ENCODE measurements at regions not wholly inside any gene's neighbourhood (a gene's known extent, or its start where the extent isn't known, plus 50 kb on each side); places are given as distances from the start of the nearest gene placed in this dataset.

- TF ChIP-seq CTCF (IDR thresholded peaks at IDR 0.05) (no peak), POLR2A (IDR thresholded peaks at IDR 0.05) (no peak)
Measured at GRCh38 chr5:5591567-5591966, 169.1 kb downstream of the ICE1 start.

All from Peyer's patch (tissue), 4 donors.